ENCODE measurements at regions not wholly inside any gene's neighbourhood (a gene's known extent, or its start where the extent isn't known, plus 50 kb on each side); places are given as distances from the start of the nearest gene placed in this dataset.
"Not testable (repeated sequence)": the region's sequence is repeated elsewhere in the genome, so short reads cannot be mapped to it uniquely, and the experiment has no call there.

- no peak for ATAC-seq
Measured at GRCh38 chr13:107999751-108000150, 215.6 kb downstream of the LIG4 start.

DNA sequence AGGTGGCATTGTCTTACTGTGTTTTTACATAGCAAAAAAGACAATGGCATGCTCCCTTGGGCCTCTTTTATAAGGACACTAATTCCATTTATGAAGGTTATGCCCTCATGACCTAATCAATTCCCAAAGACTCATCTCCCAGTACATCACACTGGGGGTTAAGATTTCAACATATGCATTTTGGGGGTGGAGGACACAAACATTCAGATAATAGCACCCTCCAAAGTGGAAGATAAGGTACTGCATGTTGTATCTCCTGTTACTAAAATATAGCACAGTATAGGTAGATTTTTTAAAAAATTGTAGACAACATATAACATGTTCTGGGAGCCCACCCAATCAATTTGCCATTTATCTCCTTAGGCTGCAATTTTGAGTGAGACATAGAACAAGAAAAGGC is 221.2 kb downstream of the LIG4 start:
- no peak for ATAC-seq

- ATAC-seq = no peak
Measured at GRCh38 chr13:107993239-107993949, 221.9 kb downstream of the LIG4 start.

GRCh38 chr13:107992542-107992941 is 222.8 kb downstream of the LIG4 start:
- no peak for ATAC-seq

DNA sequence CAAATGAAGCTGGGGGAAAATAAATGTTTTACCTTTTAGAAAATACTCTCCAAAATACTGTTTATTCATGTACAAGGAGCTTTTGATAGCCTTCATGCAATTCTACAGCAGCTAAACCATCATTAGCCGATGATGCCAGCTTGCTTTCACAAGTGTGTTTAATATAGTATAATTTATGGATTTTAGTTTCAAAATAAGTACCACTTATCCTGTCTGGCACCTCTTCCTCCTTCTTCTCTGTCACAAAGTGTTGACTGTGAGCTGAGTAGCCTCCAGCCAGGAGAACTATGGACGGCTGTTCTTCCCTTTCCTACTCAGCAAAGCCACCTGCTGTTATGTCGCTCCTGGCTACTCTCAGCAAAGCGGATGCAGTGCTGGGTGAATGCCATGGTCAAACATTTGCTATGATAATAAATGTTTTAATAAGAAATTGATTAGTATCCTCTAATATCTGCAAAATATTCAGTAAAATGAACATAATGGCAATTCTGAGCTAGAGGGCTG is 238.2 kb downstream of the LIG4 start:
- ATAC-seq = no peak

DNA sequence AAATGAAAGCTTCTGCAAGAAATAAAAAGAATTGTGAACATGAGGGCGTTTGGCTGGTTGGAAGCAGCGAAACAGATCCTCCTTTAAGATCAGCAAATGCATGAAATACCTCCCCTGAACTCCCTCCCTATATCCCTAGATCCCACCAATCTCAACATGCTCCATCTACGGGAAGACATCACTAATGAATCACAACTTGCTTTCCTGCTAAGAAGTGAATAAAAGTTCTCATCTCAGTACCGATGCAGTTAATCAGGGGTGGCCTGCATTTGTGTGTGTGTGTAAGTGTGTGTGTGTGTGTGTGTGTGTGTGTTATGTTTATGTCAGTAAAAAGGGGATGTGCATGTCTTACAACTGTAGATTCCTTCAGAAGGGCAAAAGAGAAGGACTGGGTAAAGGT is 238.7 kb downstream of the LIG4 start:
- ATAC-seq = no peak

GRCh38 chr13:107974409-107974808 is 240.9 kb downstream of the LIG4 start:
- no peak for ATAC-seq

GRCh38 chr13:107969546-107969945 is 245.8 kb downstream of the LIG4 start:
- ATAC-seq = no peak

DNA sequence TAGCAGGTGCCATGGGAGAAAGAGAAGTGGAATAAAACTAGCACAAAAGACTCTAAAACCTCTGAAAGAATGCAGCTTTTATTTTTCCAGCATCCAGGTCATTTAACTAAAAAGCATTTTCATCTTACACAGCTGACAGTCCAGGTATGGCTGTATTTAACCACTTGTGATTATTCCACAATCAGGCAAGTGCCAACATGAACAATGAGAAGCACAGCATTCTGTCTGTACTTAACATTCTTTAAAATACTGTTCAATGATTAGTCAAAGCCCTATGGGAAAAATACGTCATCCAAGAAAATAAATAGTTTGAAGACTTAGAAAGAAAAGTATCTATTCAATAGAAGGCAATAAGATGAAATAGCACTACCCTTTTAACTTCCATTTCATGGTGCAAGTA is 246.9 kb downstream of the LIG4 start:
- ATAC-seq = no peak

- ATAC-seq = no peak
Measured at GRCh38 chr13:107964395-107964794, 250.9 kb downstream of the LIG4 start.

- no peak for ATAC-seq
Measured at GRCh38 chr13:107961849-107962608, 253.3 kb downstream of the LIG4 start.

DNA sequence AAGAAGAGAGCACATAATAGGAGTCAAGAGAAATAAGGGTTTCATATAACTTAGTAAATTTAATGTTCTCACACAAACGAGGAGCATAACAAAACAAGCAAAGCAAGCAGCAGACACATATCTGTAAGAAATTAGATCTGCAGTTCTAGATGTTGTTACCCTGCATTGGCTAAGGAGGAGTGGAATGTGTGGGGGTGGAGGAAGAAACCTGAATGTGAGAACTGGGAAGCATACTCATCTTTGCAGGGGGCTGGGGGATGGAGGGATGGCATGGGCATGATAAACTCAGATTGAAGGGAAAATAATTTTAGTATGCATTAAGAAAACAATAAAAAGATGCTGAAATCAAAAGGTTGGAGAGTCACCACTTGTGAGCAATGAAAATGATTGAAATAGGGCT is 255.0 kb downstream of the LIG4 start:
- no peak for ATAC-seq

GRCh38 chr13:107956889-107957288 is 258.4 kb downstream of the LIG4 start:
- no peak for ATAC-seq

DNA sequence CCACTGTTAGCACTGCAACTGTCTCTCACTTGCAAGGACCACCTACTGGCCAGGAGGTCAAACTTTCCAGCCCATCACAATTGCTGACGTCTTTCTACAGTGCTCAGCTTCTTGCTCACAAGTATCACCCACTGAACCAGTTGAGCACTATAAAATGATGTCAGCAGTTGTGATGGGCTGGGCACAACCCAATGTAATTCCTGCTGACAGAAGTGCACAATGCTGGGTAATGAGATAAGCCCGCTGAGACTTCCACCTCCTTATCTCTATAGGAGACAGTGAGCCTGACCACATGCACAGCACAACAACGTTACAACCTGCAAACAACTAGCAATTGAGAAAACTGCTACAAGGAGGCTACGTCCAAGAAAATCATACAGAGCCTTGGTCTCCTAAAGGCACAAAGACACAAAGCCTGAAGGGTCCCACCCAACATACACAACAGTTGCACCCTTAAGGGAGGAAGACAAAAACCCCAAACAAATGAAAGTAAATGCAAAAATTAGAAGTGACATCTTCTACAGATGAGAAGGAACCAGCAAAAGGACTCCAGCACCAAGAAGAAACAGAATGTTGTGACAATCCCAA is 273.2 kb downstream of the LIG4 start:
- ATAC-seq = no peak

- no peak for ATAC-seq
Measured at GRCh38 chr13:107941345-107942029, 273.8 kb downstream of the LIG4 start.

GRCh38 chr13:107937848-107938247 is 277.5 kb downstream of the LIG4 start:
- ATAC-seq = no peak

- no peak for ATAC-seq
Measured at GRCh38 chr13:107931056-107931455, 284.3 kb downstream of the LIG4 start.

DNA sequence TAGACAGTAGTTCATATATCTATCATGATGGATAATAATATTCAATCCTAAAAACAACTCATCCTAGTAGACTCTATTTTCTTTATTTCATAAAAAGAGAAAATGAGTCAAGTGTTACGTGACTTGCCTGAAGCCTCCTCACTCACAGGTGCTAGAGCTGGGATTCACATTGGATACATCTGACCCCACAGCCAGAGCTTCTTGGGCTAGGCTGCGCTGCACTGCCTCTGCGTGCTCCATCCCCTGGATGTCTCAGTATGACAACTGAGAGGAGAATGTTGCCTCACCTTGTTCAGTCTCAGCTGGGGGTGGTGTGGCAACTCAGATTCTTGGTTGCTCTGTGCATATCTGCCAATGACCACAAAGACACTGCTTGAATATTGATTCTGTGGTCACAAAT is 286.6 kb downstream of the LIG4 start:
- ATAC-seq = no peak

DNA sequence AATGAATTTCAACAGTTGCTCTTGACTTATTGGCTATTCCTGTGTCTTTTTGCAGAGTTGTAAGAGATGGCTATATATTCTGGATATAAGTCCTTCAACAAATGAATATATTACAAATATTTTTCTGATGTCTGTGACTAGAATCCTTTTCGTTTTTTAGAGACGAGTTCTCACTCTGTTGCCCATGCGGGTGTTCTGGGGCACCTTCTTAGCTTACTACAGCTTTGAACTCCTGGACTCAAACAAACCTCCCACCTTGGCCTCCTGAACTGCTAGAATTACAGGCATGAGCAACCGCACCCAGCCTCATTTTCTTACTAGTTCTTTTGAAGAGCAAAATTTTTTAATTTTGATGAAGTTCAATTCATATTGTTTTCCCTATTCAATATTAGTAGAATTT is 287.8 kb downstream of the LIG4 start:
- no peak for ATAC-seq

DNA sequence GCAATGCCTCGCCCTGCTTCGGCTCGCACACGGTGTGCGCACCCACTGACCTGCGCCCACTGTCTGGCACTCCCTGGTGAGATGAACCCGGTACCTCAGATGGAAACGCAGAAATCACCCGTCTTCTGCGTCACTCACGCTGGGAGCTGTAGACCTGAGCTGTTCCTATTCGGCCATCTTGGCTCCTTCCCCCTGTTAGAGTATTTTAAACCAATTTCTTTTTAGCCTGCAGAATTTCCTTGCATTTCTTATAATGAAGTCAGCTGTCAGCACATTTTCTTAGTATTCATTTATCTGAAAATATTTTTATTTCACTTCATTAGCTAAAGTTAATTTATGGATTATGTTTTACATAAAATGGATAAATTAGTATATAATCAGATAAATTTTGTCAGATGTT is 288.8 kb downstream of the LIG4 start:
- ATAC-seq = not testable (repeated sequence)

DNA sequence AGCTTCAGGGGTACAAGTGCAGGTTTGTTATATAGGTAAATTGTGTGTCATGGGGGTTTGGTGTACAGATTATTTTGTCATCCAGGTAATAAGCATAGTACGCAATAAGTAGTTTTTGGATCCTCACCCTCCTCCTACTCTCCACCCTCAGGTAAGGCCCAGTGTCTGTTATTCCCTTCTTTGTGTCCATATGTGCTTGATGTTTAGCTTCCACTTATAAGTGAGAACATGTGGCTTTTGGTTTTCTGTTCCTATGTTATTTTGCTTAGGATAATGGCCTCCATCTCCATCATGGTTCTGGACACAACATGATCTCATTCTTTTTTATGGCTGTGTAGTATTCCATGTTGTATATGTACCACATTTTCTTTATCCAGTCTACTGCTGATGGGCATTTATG is 298.4 kb downstream of the LIG4 start:
- not testable (repeated sequence) for ATAC-seq

DNA sequence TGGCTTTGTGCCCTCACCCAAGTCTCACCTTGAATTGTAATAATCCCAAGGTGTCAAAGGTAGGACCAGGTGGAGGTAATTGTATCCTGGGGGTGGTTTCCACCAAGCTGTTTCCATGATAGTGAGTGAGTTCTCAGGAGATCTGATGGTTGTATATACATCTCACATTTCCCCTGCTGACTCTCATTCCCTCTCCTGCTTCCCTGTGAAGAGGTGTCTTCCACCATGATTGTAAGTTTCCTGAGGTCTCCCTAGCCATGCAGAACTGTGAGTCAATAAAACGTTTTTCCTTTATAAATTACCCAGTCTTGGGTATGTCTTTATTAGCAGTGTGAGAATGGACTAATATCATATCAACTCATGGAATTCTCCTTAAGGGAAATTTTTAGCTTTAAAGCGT is 302.6 kb downstream of the LIG4 start:
- ATAC-seq = no peak

Data from esophagus mucosa (tissue), 1 donor.